Bone marrow (tissue), 2 donors: ENCODE measurements at regions not wholly inside any gene's neighbourhood (a gene's known extent, or its start where the extent isn't known, plus 50 kb on each side); places are given as distances from the start of the nearest gene placed in this dataset.
"Not testable (repeated sequence)": the region's sequence is repeated elsewhere in the genome, so short reads cannot be mapped to it uniquely, and the experiment has no call there.

Experiments used
- DNase-seq, 2 donors: peaks; one replicate each; lab custom pipeline; 2025; lab: John Stamatoyannopoulos, UW

GRCh38 chrX:7385131-7385530 is 237.2 kb upstream of the PUDP start:
- DNase-seq: no peak

GRCh38 chrX:7378406-7378805 is 230.5 kb upstream of the PUDP start:
- DNase-seq: no peak

GRCh38 chrX:7372825-7373525 is 225.0 kb upstream of the PUDP start:
- DNase-seq: no peak

GRCh38 chrX:7362111-7362510 is 214.2 kb upstream of the PUDP start:
- DNase-seq: no peak

- DNase-seq: no peak
Observed at GRCh38 chrX:7351926-7352325, 204.0 kb upstream of the PUDP start.

GRCh38 chrX:7347465-7347864 is 199.5 kb upstream of the PUDP start:
- no peak for DNase-seq

- no peak for DNase-seq
Observed at GRCh38 chrX:7346021-7346420, 198.1 kb upstream of the PUDP start.

- no peak for DNase-seq
Observed at GRCh38 chrX:7343181-7343580, 195.2 kb upstream of the PUDP start.

- not testable (repeated sequence) for DNase-seq
Observed at GRCh38 chrX:7335816-7336362, 187.9 kb upstream of the PUDP start.

GRCh38 chrX:7334253-7334935 is 186.4 kb upstream of the PUDP start:
- no peak for DNase-seq

GRCh38 chrX:7330971-7331746 is 183.2 kb upstream of the PUDP start:
- DNase-seq: no peak

- no peak for DNase-seq
Observed at GRCh38 chrX:7330556-7330955, 182.6 kb upstream of the PUDP start.

GRCh38 chrX:7318661-7319060 is 170.7 kb upstream of the PUDP start:
- no peak for DNase-seq

GRCh38 chrX:7318241-7318640 is 170.3 kb upstream of the PUDP start:
- no peak for DNase-seq

GRCh38 chrX:7316887-7317286 is 168.9 kb upstream of the PUDP start:
- no peak for DNase-seq

- DNase-seq: no peak
Observed at GRCh38 chrX:7316280-7316679, 168.3 kb upstream of the PUDP start.

GRCh38 chrX:7314425-7314824 is 166.5 kb upstream of the PUDP start:
- DNase-seq: no peak

- no peak for DNase-seq
Observed at GRCh38 chrX:7307720-7308119, 159.8 kb upstream of the PUDP start.

- DNase-seq: peak in 1 of 2 donors; percentile 0
Observed at GRCh38 chrX:7294483-7294882, 146.5 kb upstream of the PUDP start.

GRCh38 chrX:7286168-7286837 is 138.3 kb upstream of the PUDP start:
- DNase-seq: no peak

GRCh38 chrX:7285765-7286164 is 137.8 kb upstream of the PUDP start:
- no peak for DNase-seq

- no peak for DNase-seq
Observed at GRCh38 chrX:7283741-7284140, 135.8 kb upstream of the PUDP start.
